ENCODE measurements at regions not wholly inside any gene's neighbourhood (a gene's known extent, or its start where the extent isn't known, plus 50 kb on each side); places are given as distances from the start of the nearest gene placed in this dataset.

GRCh38 chr7:120207037-120207436 is 65.9 kb upstream of the KCND2 start:
- Histone ChIP-seq H3K27me3 (ENCODE audit: low read depth) (no peaks in the 10 kb centered on the region), H3K9me3 (no peaks in the 10 kb centered on the region), H3K4me3 (no peak overlapping the region), H3K4me1 (no peaks in the 10 kb centered on the region), H3K36me3 (replicated peaks) (no peaks in the 10 kb centered on the region)
- in situ Hi-C loops (cut with MboI; ENCODE audit: low sequenced_read_pairs), result no loop called here
- DNase-seq (ENCODE audit: low spot score in 2 of 2), result no peak

- Histone ChIP-seq H3K4me3 (no peak overlapping the region), H3K4me1 (peaks cover 6% of the 10 kb centered on the region), H3K9me3 (no peaks in the 10 kb centered on the region), H3K36me3 (replicated peaks) (no peaks in the 10 kb centered on the region), H3K27me3 (ENCODE audit: low read depth) (no peaks in the 10 kb centered on the region)
- in situ Hi-C loops (cut with MboI; ENCODE audit: low sequenced_read_pairs), result no loop called here
- no peak for DNase-seq (ENCODE audit: low spot score in 2 of 2)
Measured at GRCh38 chr7:120215654-120216053, 57.3 kb upstream of the KCND2 start.

GRCh38 chr7:120216947-120217346 is 56.0 kb upstream of the KCND2 start:
- H3K4me1 ChIP-seq, result peaks cover 17% of the 10 kb centered on the region
- H3K27me3 ChIP-seq (ENCODE audit: low read depth), result no peaks in the 10 kb centered on the region
- H3K9me3 ChIP-seq, result no peaks in the 10 kb centered on the region
- H3K36me3 ChIP-seq (replicated peaks), result no peaks in the 10 kb centered on the region
- in situ Hi-C loops (cut with MboI; ENCODE audit: low sequenced_read_pairs), result no loop called here
- no peak overlapping the region for H3K4me3 ChIP-seq
- DNase-seq (ENCODE audit: low spot score in 2 of 2), result no peak

- no peak overlapping the region for H3K4me3 ChIP-seq
- in situ Hi-C loops (cut with MboI; ENCODE audit: low sequenced_read_pairs), result no loop called here
- DNase-seq (ENCODE audit: low spot score in 2 of 2), result no peak
- no peaks in the 10 kb centered on the region for H3K27me3 ChIP-seq (ENCODE audit: low read depth)
- H3K4me1 ChIP-seq, result peaks cover 18% of the 10 kb centered on the region
- H3K36me3 ChIP-seq (replicated peaks), result no peaks in the 10 kb centered on the region
- H3K9me3 ChIP-seq, result no peaks in the 10 kb centered on the region
Measured at GRCh38 chr7:120218712-120219111, 54.3 kb upstream of the KCND2 start.

- Histone ChIP-seq H3K4me3 (no peak overlapping the region), H3K36me3 (replicated peaks) (no peaks in the 10 kb centered on the region), H3K4me1 (peaks cover 18% of the 10 kb centered on the region), H3K27me3 (ENCODE audit: low read depth) (no peaks in the 10 kb centered on the region), H3K9me3 (no peaks in the 10 kb centered on the region)
- in situ Hi-C loops (cut with MboI; ENCODE audit: low sequenced_read_pairs), result no loop called here
- DNase-seq (ENCODE audit: low spot score in 2 of 2), result peak in 1 of 2 experiments; percentile 76
Measured at GRCh38 chr7:120221666-120222065, 51.3 kb upstream of the KCND2 start.
